ENCODE measurements at regions not wholly inside any gene's neighbourhood (a gene's known extent, or its start where the extent isn't known, plus 50 kb on each side); places are given as distances from the start of the nearest gene placed in this dataset.

- Histone ChIP-seq H2BK20ac (ENCODE audit: low read depth, low read length) (no peak overlapping the region), H4K5ac (ENCODE audit: low read depth, low read length) (no peak overlapping the region), H2AK9ac (replicated peaks; ENCODE audit: low read depth, low read length, poor library complexity) (no peak overlapping the region), H3K14ac (replicated peaks; ENCODE audit: low read depth, low read length) (no peak overlapping the region), H3K56ac (ENCODE audit: extremely low read depth, insufficient read depth, low read length) (no peak overlapping the region), H3K36me3 (ENCODE audit: control insufficient read depth, insufficient read depth, low read length) (no peaks in the 10 kb centered on the region), H2AK5ac (ENCODE audit: low read depth, low read length) (no peak overlapping the region), H3K9ac (ENCODE audit: low read depth, low read length) (no peak overlapping the region), H3K27me3 (ENCODE audit: control insufficient read depth, insufficient read depth, low read length) (no peaks in the 10 kb centered on the region), H3K18ac (ENCODE audit: low read depth, low read length) (no peak overlapping the region), H2BK15ac (ENCODE audit: low read depth, low read length) (no peak overlapping the region; the same call in 2 of the 3 replicates), H2BK120ac (ENCODE audit: low read depth, low read length) (no peak overlapping the region), H3K4me2 (ENCODE audit: low read depth, low read length) (no peak overlapping the region), H2BK5ac (ENCODE audit: low read depth, low read length, poor library complexity, severe bottlenecking) (no peak overlapping the region), H4K20me1 (ENCODE audit: insufficient read depth, low read length) (no peaks in the 10 kb centered on the region), H3K9me1 (ENCODE audit: insufficient read depth, low read length) (no peaks in the 10 kb centered on the region), H3K79me1 (ENCODE audit: low read depth in 1 of 2, low read length in 2 of 2) (no peaks in the 10 kb centered on the region), H2AFZ (replicated peaks; ENCODE audit: low read length, poor library complexity) (no peak overlapping the region), H4K91ac (ENCODE audit: insufficient read depth, low read depth, low read length) (no peak overlapping the region), H3K23ac (ENCODE audit: low read depth, low read length) (no peak overlapping the region), H3K27ac (ENCODE audit: insufficient read depth, low read length) (no peak overlapping the region), H4K8ac (ENCODE audit: low read depth in 2 of 2, low read length in 2 of 2) (no peak overlapping the region), H3K4me3 (ENCODE audit: insufficient read depth, low read depth, low read length) (no peak overlapping the region), H3K4me1 (ENCODE audit: control insufficient read depth, insufficient read depth, low read length) (peaks cover 4% of the 10 kb centered on the region), H3K4ac (ENCODE audit: low read depth, low read length) (0 out of 2 replicates have a peak overlapping the region, but pooled peaks have one; percentile 5), H3K9me3 (ENCODE audit: control insufficient read depth, insufficient read depth, low read length) (no peaks in the 10 kb centered on the region; the same call in 1 of the 2 replicates)
- DNase-seq: no peak
- in situ Hi-C loops (cut with MboI; ENCODE audit: low sequenced_read_pairs): loop anchor here (25.0 kb wide), 1 partner anchor 1202 kb away; the partner anchor contains the start of gene MED7
- TF ChIP-seq CHD1 (IDR thresholded peaks at IDR 0.05; ENCODE audit: low read depth, low read length) (no peak), MAFK (IDR thresholded peaks at IDR 0.05; ENCODE audit: low read depth, low read length) (peak; percentile 93)
- dilution Hi-C loops (cut with HindIII; ENCODE audit: low sequenced_read_pairs, unreplicated experiment): no loop called here
- no peak for ATAC-seq (ENCODE audit: low read depth)
- no TSS peak for BruUV-seq (replicated peaks)
- intact Hi-C loops (cut with micrococcal nuclease): no loop called here
- ChIA-PET CTCF (interaction anchor here (2.9 kb wide), 1 partner anchor 9 kb away, joined by 11 read pairs; no protein-coding TSS in a partner anchor), POLR2A (ENCODE audit: unreplicated experiment) (no interaction called here)
- no CpG with 5 or more reads among the region's 1 CpG for WGBS, 2 experiments (ENCODE audit: extremely low coverage in 2 of 2, insufficient read length in 1 of 2)
Measured at GRCh38 chr5:155934964-155935363, 392.0 kb upstream of the SGCD start.
